ENCODE measurements at regions not wholly inside any gene's neighbourhood (a gene's known extent, or its start where the extent isn't known, plus 50 kb on each side); places are given as distances from the start of the nearest gene placed in this dataset.

GRCh38 chr6:164469276-164469949, 840.0 kb downstream of the C6orf118 start:
- Mint-ChIP-seq H3K27ac (no peak overlapping the region), H3K27me3 (ENCODE audit: low read depth) (no peaks in the 10 kb centered on the region), H3K36me3 (ENCODE audit: low read depth) (no peaks in the 10 kb centered on the region), H3K4me3 (no peak overlapping the region), H3K4me1 (ENCODE audit: low read depth) (no peaks in the 10 kb centered on the region), H3K9me3 (peaks cover 16% of the 10 kb centered on the region)

GRCh38 chr6:164455835-164456234, 853.6 kb downstream of the C6orf118 start:
- H3K4me3 Mint-ChIP-seq: no peak overlapping the region
- H3K36me3 Mint-ChIP-seq (ENCODE audit: low read depth): no peaks in the 10 kb centered on the region

GRCh38 chr6:164453835-164454234, 855.6 kb downstream of the C6orf118 start:
- peaks cover 7% of the 10 kb centered on the region for H3K9me3 Mint-ChIP-seq
- no peak overlapping the region for H3K27ac Mint-ChIP-seq
- H3K27me3 Mint-ChIP-seq (ENCODE audit: low read depth): no peaks in the 10 kb centered on the region
- H3K36me3 Mint-ChIP-seq (ENCODE audit: low read depth): no peaks in the 10 kb centered on the region
- no peak overlapping the region for H3K4me3 Mint-ChIP-seq
- no peaks in the 10 kb centered on the region for H3K4me1 Mint-ChIP-seq (ENCODE audit: low read depth)

More at GRCh38 chr6:164455835-164456234, 853.6 kb downstream of the C6orf118 start:
- no peaks in the 10 kb centered on the region for H3K27me3 Mint-ChIP-seq (ENCODE audit: low read depth)
- peaks cover 4% of the 10 kb centered on the region for H3K9me3 Mint-ChIP-seq
- no peaks in the 10 kb centered on the region for H3K4me1 Mint-ChIP-seq (ENCODE audit: low read depth)
- H3K27ac Mint-ChIP-seq: no peak overlapping the region

- peaks cover 20% of the 10 kb centered on the region for H3K9me3 Mint-ChIP-seq
- no peak overlapping the region for H3K4me3 Mint-ChIP-seq
- H3K27ac Mint-ChIP-seq: no peak overlapping the region
- no peaks in the 10 kb centered on the region for H3K27me3 Mint-ChIP-seq (ENCODE audit: low read depth)
- no peaks in the 10 kb centered on the region for H3K4me1 Mint-ChIP-seq (ENCODE audit: low read depth)
- no peaks in the 10 kb centered on the region for H3K36me3 Mint-ChIP-seq (ENCODE audit: low read depth)
Observed at GRCh38 chr6:164442572-164442971, 866.8 kb downstream of the C6orf118 start.

GRCh38 chr6:164439331-164439730, 870.1 kb downstream of the C6orf118 start:
- Mint-ChIP-seq H3K36me3 (ENCODE audit: low read depth) (no peaks in the 10 kb centered on the region), H3K27ac (no peak overlapping the region), H3K27me3 (ENCODE audit: low read depth) (no peaks in the 10 kb centered on the region), H3K4me1 (ENCODE audit: low read depth) (no peaks in the 10 kb centered on the region), H3K4me3 (no peak overlapping the region), H3K9me3 (peaks cover 17% of the 10 kb centered on the region)

GRCh38 chr6:164436976-164437375, 872.4 kb downstream of the C6orf118 start:
- Mint-ChIP-seq H3K9me3 (peaks cover 12% of the 10 kb centered on the region), H3K36me3 (ENCODE audit: low read depth) (no peaks in the 10 kb centered on the region), H3K4me3 (no peak overlapping the region), H3K27me3 (ENCODE audit: low read depth) (no peaks in the 10 kb centered on the region), H3K4me1 (ENCODE audit: low read depth) (no peaks in the 10 kb centered on the region), H3K27ac (no peak overlapping the region)

- H3K4me3 Mint-ChIP-seq: no peak overlapping the region
Observed at GRCh38 chr6:164427728-164428402, 881.5 kb downstream of the C6orf118 start.

GRCh38 chr6:164424489-164424888, 884.9 kb downstream of the C6orf118 start:
- Mint-ChIP-seq H3K36me3 (ENCODE audit: low read depth) (no peaks in the 10 kb centered on the region), H3K9me3 (peaks cover 25% of the 10 kb centered on the region), H3K27ac (no peak overlapping the region), H3K27me3 (ENCODE audit: low read depth) (no peaks in the 10 kb centered on the region), H3K4me3 (no peak overlapping the region), H3K4me1 (ENCODE audit: low read depth) (no peaks in the 10 kb centered on the region)

More at GRCh38 chr6:164427728-164428402, 881.5 kb downstream of the C6orf118 start:
- H3K9me3 Mint-ChIP-seq: peaks cover 18% of the 10 kb centered on the region
- H3K27ac Mint-ChIP-seq: no peak overlapping the region
- H3K36me3 Mint-ChIP-seq (ENCODE audit: low read depth): no peaks in the 10 kb centered on the region
- H3K27me3 Mint-ChIP-seq (ENCODE audit: low read depth): no peaks in the 10 kb centered on the region
- H3K4me1 Mint-ChIP-seq (ENCODE audit: low read depth): no peaks in the 10 kb centered on the region

- H3K4me3 Mint-ChIP-seq: no peak overlapping the region
- H3K4me1 Mint-ChIP-seq (ENCODE audit: low read depth): no peaks in the 10 kb centered on the region
- peaks cover 21% of the 10 kb centered on the region for H3K9me3 Mint-ChIP-seq
- no peak overlapping the region for H3K27ac Mint-ChIP-seq
- H3K27me3 Mint-ChIP-seq (ENCODE audit: low read depth): no peaks in the 10 kb centered on the region
- H3K36me3 Mint-ChIP-seq (ENCODE audit: low read depth): no peaks in the 10 kb centered on the region
Observed at GRCh38 chr6:164419099-164419498, 890.3 kb downstream of the C6orf118 start.

- no peak overlapping the region for H3K27ac Mint-ChIP-seq
- no peaks in the 10 kb centered on the region for H3K4me1 Mint-ChIP-seq (ENCODE audit: low read depth)
- no peak overlapping the region for H3K4me3 Mint-ChIP-seq
- peaks cover 12% of the 10 kb centered on the region for H3K9me3 Mint-ChIP-seq
- no peaks in the 10 kb centered on the region for H3K27me3 Mint-ChIP-seq (ENCODE audit: low read depth)
- H3K36me3 Mint-ChIP-seq (ENCODE audit: low read depth): no peaks in the 10 kb centered on the region
Observed at GRCh38 chr6:164418262-164418588, 891.2 kb downstream of the C6orf118 start.

- Mint-ChIP-seq H3K27me3 (ENCODE audit: low read depth) (no peaks in the 10 kb centered on the region), H3K4me1 (ENCODE audit: low read depth) (no peaks in the 10 kb centered on the region), H3K27ac (no peak overlapping the region)
Observed at GRCh38 chr6:164417537-164418261, 891.7 kb downstream of the C6orf118 start.

GRCh38 chr6:164415832-164416563, 893.4 kb downstream of the C6orf118 start:
- Mint-ChIP-seq H3K36me3 (ENCODE audit: low read depth) (no peaks in the 10 kb centered on the region), H3K27me3 (ENCODE audit: low read depth) (no peaks in the 10 kb centered on the region), H3K9me3 (peaks cover 5% of the 10 kb centered on the region), H3K27ac (no peak overlapping the region), H3K4me1 (ENCODE audit: low read depth) (no peaks in the 10 kb centered on the region), H3K4me3 (no peak overlapping the region)

More at GRCh38 chr6:164417537-164418261, 891.7 kb downstream of the C6orf118 start:
- no peak overlapping the region for H3K4me3 Mint-ChIP-seq
- H3K36me3 Mint-ChIP-seq (ENCODE audit: low read depth): no peaks in the 10 kb centered on the region
- peaks cover 12% of the 10 kb centered on the region for H3K9me3 Mint-ChIP-seq

GRCh38 chr6:164414695-164415094, 894.7 kb downstream of the C6orf118 start:
- Mint-ChIP-seq H3K27me3 (ENCODE audit: low read depth) (no peaks in the 10 kb centered on the region), H3K9me3 (peaks cover 3% of the 10 kb centered on the region), H3K27ac (no peak overlapping the region), H3K4me3 (no peak overlapping the region), H3K4me1 (ENCODE audit: low read depth) (no peaks in the 10 kb centered on the region), H3K36me3 (ENCODE audit: low read depth) (no peaks in the 10 kb centered on the region)

- H3K4me1 Mint-ChIP-seq (ENCODE audit: low read depth): no peaks in the 10 kb centered on the region
- no peaks in the 10 kb centered on the region for H3K27me3 Mint-ChIP-seq (ENCODE audit: low read depth)
- H3K9me3 Mint-ChIP-seq: peaks cover 3% of the 10 kb centered on the region
- H3K36me3 Mint-ChIP-seq (ENCODE audit: low read depth): no peaks in the 10 kb centered on the region
- H3K4me3 Mint-ChIP-seq: no peak overlapping the region
- no peak overlapping the region for H3K27ac Mint-ChIP-seq
Observed at GRCh38 chr6:164412566-164412965, 896.8 kb downstream of the C6orf118 start.

Data from T-helper 1 cell treated with Interleukin-12 subunit alpha and Interleukin-12 subunit beta and Interleukin-4 antibody, amounts not matched to agents 30 μg/mL and 1 μg/mL, for 36 hours (primary cell).